ENCODE measurements at regions not wholly inside any gene's neighbourhood (a gene's known extent, or its start where the extent isn't known, plus 50 kb on each side); places are given as distances from the start of the nearest gene placed in this dataset.
"Not testable (repeated sequence)": the region's sequence is repeated elsewhere in the genome, so short reads cannot be mapped to it uniquely, and the experiment has no call there.

DNA sequence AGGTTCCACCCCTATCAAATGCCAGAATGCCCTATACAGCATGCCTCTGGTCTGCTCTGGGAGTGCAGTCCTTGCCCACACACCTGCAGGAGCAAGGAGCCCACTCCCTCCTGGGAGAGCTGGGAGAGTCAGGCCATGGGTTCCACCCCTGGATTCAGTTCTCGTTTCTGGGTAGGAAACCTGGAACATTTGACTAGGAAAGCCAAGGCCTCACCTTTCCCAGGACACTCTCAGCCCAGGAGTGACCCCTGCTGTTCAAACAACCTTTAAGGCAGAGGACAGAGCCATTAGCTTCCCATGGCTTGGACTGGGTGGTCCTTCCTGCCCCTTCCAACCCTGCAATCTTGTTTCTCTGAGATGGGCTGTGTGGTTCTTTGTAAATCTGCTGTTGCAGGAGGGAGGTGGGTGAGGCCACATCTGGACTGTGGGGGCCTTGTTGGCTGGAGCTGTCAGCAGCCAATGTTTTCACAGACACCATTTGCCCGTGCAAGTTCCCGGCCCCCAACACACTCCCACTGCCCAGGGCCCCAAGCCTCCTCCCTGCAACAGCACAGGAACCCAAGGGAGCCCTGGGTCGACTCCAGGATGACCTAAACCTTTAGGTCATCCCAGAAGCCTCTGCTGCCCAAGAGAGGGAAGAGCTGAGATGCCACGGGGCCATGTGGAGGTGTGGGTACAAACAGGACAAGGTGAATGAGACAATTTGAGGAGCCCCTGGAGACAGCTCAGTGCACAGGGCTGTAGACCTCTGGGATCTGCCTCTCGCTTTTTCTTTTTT lies 104.4 kb downstream of the PJA1 start:
- no peak for DNase-seq

DNA sequence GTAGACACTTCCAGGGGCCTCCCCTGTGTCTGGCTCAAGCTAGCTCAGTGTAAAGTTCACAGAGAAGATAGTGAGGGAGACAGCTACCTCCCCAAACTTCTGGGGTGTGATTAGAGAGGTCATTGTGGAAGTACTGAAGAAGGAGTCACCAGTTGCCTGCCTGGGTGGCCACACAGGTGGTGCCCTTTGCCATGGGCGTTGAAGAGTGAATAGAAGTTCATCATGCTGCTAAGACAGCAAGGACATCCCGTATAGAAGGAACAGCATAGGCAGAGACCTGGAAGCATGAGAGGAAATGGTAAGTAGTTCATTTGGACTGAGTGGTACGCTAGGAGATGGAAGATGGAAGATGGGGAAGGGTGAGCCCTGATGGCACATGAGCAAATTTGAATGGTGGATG lies 110.1 kb downstream of the PJA1 start:
- DNase-seq: no peak

- DNase-seq: not testable (repeated sequence)
Measured at GRCh38 chrX:69054497-69054896, 110.8 kb downstream of the PJA1 start.

DNA sequence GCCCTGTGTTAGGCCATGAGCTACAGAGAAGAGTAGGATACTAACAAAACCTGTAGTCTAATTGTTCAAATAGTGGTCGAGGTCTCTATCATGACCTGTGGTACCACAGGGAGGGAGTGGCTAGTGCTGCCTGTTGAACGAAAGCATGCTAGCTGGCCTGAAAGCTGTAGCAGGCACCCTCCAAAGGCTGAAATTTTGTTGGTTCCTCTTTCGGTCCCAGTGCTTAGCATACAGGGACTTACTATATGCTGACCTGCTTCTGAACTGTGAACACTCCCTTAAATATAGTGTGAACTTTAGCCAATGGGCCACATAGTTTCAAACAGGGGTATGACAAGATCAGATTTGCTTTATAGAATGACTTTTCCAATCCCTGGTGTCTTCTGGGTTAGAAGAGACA lies 113.4 kb downstream of the PJA1 start:
- no peak for DNase-seq

DNA sequence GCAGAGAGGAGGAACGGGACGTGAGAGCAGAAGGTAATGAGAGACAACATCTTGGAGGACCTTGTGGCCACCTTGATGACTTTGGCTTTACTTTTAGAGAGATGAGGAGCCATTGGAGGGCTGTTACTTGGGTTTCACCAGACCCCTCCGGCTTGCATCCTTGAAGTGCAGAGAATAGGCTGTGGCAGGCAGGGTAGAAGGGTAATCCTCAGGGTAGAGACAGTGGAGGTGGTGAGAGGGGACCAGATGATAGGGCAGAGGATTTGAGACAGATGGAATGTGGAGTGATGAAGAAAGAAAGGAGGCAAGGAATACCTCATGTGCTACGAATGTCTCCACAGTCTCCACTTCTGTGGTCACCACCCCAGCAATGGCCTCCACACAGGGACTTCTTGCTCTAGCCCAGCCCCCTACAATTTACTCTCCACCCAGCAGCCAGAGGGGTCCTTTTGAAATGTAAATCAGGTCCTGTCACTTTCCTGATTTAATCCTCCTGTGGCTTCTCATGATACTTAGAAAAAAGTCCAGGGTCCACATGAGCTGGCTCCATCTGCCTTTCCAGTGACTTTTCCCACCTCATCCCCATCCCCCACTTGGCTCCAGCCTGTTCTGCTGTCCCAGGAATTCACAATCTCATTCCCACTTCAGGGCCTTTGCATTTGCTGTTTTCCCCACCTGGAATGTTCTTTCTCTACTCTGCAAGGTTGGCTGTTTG lies 115.0 kb downstream of the PJA1 start:
- DNase-seq: no peak

DNA sequence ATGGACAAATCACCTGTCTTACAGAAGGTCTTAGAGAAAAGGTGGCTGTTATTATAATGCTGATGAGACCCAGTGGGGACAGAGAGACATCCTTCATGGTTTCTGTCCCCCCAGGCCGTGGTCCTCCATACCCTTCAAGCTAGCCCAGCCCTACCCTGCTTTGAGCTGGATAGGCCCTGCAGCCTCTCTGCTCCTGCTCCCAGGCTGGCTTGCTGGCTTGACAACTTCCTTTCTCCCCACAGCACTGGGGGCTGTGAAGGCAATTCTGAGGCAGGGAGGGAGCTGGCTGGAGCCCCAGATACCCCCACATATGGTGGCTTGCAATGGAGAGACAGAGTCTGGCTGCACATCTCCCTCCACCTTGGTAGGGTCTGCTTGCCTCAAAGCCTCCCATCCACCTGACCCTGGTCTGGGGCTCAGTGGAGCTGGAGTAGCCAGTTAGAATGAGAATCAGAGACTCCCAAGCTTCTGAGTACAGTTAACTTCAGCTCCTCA lies 118.2 kb downstream of the PJA1 start:
- no peak for DNase-seq

- no peak for DNase-seq
Measured at GRCh38 chrX:69045616-69046345, 119.5 kb downstream of the PJA1 start.

- DNase-seq: no peak
Measured at GRCh38 chrX:69038816-69039215, 126.4 kb downstream of the PJA1 start.

DNA sequence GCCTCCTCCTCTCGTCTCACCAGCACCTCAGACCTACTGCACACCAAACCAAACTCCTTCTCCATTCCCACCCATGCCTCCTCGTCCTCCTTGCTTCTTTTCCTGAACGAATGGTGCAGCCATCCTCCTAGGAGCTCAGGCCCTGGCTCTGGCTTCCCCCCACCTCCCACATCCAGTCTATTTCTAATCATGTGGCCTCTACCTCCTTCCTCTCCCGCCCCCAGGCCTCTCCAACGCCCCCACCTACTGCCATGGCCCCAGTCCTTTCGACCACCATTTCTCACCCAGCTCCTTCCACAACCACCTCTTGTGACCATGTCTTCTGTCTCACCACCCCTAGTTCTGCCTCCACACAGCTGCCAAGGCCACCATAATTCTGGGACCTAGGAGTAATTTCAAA lies 127.1 kb downstream of the PJA1 start:
- DNase-seq: no peak

DNA sequence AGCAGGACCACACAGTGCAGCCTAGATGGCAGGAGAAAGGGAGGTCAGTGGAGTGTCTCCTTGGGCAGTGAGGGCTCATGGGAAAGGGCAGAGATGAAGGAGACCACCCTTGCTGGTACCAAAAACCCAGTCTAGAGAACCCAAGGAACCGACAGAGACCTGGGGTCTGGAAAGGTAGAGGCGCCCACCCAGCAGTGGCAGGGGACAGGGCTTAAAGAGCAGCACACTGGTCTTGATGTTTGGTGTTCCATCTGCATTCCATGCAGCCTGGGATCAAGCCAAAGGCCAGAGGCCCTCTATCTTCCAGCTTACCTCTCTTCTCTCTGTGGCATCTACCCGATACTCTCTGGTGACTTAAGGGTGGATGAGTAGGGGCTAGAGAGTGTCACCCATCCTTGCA lies 127.5 kb downstream of the PJA1 start:
- no peak for DNase-seq

GRCh38 chrX:69036674-69037573 lies 128.3 kb downstream of the PJA1 start:
- no peak for DNase-seq

DNA sequence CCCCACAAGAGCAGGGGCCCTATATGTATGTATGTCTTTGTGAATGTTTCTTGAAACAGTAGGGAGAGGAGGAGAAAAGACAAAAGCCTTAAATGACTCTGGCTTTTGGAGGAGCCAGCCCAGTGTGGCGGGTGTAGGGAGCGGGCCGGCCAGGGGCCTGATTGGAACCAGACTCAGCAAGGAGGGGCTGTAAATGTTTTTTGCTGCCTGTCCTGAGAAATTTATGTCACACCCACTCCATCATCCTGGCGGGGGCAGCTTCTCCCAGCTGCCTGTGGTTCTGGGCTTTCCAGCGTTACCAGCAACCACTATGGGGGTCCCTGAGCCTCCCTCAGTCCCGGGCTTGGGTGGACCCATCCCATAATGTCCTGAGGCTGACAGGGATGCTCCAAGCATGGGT lies 130.8 kb downstream of the PJA1 start:
- DNase-seq: no peak

- no peak for DNase-seq
Measured at GRCh38 chrX:69033936-69034335, 131.3 kb downstream of the PJA1 start.

GRCh38 chrX:69032601-69033000 lies 132.7 kb downstream of the PJA1 start:
- no peak for DNase-seq

GRCh38 chrX:69031971-69032391 lies 133.3 kb downstream of the PJA1 start:
- DNase-seq: no peak

- no peak for DNase-seq
Measured at GRCh38 chrX:69031181-69031580, 134.1 kb downstream of the PJA1 start.

DNA sequence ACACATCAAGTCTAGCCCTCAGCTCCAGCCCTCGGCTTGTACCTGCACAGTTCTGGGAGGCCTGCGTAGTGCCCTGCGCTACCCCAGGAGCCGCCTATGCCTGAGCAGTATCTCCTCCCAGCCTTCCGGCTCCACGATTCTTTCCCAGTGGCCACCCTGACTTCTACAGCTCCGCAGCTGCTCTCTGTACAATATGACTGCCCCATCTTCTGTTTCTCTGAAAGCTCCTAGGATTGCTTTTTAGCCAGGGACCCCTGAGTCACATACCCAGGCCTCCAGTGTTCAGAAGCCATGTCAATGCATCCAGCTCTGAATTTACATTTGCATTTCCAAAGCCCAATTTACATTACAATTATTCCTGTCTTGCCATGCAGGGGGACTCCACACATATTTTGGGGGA lies 135.5 kb downstream of the PJA1 start:
- no peak for DNase-seq

- no peak for DNase-seq
Measured at GRCh38 chrX:69028761-69029120, 136.5 kb downstream of the PJA1 start.

- no peak for DNase-seq
Measured at GRCh38 chrX:69028006-69028760, 137.1 kb downstream of the PJA1 start.

- no peak for DNase-seq
Measured at GRCh38 chrX:69027181-69028005, 137.9 kb downstream of the PJA1 start.

- no peak for DNase-seq
Measured at GRCh38 chrX:69025802-69026301, 139.4 kb downstream of the PJA1 start.

All from DMS79 (cell line).